Activated CD8-positive, alpha-beta memory T cell treated with anti-CD3 and anti-CD28 coated beads, Interleukin-2, amount 50 U/mL, for 1 hour (primary cell): ENCODE measurements at regions not wholly inside any gene's neighbourhood (a gene's known extent, or its start where the extent isn't known, plus 50 kb on each side); places are given as distances from the start of the nearest gene placed in this dataset.

ENCODE experiments used
- DNase-seq: peaks from one replicate; pipeline ENCODE4 v3.0.0-alpha.2; 2020; ENCODE audit errors: extremely low read depth

DNA sequence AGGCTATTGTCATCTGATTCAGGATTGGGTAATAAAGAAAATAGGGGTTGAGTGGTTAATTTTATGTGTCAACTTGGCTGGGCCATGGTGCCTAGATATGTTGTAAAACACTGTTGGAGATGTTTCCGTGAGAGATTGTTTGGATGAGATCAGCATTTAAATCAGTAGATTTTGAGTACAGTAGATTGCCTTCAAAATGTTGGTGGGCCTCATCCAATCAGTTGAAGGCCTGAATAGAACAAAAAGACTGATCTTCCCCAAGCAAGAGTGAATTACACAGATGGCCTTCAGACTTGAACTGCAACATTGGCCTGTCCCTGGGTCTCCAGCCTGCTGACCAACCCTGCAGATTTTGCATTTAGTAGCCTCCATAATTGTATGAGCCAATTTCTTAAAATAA lies 401.3 kb upstream of the KIF2A start:
- no peak for DNase-seq

GRCh38 chr5:61905613-61906012 lies 400.4 kb upstream of the KIF2A start:
- no peak for DNase-seq

- DNase-seq: no peak
Observed at GRCh38 chr5:61906820-61907219, 399.2 kb upstream of the KIF2A start.

GRCh38 chr5:61907995-61908394 lies 398.0 kb upstream of the KIF2A start:
- no peak for DNase-seq

DNA sequence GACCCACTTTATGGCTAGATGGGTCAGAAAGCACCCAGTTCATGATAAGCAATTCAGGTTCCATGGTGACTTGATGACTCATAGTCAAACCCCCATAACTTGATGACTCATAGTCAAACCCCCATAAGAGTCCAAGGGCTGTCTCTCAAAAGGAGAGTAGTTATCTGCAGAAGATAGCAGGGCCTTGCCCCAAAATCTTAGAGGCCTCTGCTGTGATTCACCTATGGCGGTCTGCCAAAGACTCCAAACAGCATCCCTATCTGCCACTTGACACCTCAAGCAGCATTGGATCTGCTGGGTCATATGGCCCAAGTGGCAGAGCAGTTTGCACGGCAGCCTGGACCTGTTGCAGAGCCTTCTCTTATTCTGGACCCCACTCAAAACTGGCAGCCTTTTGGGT lies 395.2 kb upstream of the KIF2A start:
- DNase-seq: no peak

DNA sequence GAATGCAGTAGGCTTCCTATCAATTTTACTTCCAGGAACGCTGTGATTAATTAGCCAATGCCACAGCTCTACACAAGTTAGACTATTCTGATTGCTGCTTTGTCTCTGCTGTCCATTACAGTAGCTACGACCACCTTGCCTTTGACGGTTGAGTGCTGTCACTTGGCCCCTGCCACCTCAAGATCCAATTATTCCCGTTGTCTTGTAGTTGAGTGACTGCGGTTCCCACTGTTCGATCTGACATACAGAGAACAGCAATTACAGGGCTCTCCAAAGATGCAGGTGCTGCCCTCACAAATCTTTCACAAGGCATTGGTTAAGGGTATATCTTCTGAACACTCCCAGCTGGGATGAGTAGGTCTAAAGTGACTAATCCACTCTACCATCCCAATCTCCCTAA lies 393.4 kb upstream of the KIF2A start:
- no peak for DNase-seq

GRCh38 chr5:61915646-61916045 lies 390.4 kb upstream of the KIF2A start:
- DNase-seq: no peak

DNA sequence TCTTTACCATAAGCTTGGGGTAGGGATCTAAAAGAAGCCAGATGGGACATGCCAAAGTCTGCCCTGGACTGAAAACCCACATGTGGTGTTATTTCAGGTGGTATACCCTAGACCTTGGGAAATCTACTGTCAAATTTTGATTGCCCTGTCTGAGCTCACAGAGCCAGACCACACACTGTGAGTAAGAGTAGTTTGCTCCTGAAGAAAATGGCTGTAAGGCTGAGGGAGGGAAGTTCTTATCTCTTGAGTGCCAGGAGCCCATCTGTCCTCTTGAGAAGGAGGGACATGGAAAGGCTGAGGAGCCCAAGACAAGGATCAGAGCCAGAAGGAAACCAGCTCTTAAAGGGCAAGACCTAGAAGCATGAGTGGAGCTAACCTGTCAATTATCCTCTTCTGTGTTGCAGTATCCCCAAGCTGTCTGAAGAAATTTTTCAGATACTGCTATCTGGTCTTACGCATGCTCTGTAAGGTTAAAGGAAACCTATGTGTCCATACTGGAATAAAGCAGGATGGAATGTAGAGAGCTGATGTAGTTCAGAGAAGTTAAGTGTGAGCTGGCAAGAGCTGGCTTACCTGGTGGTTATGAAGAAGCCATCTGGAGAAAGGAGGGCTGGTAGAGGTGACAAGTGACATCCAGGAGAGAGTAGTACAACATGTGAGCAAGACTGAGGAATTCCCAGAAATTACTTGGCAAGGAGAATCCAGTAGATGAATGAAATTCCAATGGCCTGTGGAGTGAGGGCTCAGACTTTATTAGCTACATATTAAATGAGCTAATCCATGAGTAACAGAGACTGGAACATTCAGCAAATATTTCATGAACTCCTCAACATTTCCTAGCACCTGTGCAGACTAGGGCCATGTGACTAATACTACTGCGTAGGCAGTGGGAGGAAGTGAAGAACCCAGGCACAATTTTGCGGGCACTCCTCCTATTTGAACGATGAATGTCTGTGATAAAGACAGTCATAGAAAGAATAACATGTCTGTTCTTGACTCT lies 389.1 kb upstream of the KIF2A start:
- no peak for DNase-seq

DNA sequence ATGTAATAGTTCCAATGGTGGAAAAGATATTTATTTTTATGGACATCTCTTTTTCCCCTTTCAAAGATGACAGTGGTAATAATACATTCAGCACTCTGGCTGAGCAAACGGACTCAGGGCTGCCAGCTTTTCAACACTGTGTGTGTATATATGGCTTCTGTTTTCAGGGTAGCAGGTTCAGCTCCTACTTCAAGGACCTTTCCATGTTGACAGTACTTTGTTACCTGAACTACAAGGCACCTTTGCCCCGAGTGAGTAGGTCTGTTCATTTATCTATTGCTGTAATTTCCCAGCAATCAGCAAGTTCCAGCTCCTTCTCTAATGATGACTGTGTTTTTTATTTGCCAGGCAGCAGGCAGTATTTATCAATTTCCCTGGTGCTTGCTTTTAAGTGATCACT lies 387.4 kb upstream of the KIF2A start:
- no peak for DNase-seq

DNA sequence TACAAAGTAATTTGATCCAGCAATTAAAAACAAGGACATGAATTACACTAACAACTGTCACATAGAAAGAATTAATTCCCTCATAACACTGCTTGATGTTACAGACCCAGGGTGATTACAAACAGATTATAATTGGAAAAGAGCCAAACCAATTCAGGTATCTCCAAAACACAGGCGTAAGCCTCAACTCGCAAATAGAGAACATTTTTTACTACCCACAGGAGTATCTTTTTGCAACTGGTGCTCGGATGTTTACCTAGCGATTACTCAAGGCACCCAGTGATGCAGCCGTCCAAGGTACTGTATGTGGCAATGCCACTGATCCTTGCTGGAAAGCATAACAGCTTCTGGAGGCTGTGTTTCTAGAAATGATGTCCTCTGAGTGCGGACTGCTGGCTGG lies 386.1 kb upstream of the KIF2A start:
- no peak for DNase-seq

GRCh38 chr5:61924251-61924650 lies 381.8 kb upstream of the KIF2A start:
- DNase-seq: no peak

GRCh38 chr5:61926911-61927310 lies 379.1 kb upstream of the KIF2A start:
- DNase-seq: no peak

DNA sequence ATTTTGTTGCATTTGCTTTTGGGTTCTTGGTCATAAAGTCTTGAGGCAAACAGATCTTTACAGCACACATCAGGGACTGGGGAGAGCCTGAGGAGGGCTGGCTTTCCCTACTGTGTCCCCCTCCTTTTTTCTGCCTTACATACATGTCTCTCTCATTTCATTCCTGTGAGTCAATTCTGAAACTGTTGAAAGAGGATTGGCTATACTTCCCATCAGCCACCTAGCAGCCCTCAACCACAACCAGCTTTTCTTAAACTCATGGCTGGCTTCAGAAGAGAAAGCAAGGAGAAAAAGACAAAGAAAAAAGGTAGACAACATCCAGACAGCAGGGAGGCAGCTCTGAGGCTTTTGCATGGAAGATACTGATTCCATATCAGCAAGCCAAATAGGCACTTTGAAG lies 374.8 kb upstream of the KIF2A start:
- DNase-seq: no peak

DNA sequence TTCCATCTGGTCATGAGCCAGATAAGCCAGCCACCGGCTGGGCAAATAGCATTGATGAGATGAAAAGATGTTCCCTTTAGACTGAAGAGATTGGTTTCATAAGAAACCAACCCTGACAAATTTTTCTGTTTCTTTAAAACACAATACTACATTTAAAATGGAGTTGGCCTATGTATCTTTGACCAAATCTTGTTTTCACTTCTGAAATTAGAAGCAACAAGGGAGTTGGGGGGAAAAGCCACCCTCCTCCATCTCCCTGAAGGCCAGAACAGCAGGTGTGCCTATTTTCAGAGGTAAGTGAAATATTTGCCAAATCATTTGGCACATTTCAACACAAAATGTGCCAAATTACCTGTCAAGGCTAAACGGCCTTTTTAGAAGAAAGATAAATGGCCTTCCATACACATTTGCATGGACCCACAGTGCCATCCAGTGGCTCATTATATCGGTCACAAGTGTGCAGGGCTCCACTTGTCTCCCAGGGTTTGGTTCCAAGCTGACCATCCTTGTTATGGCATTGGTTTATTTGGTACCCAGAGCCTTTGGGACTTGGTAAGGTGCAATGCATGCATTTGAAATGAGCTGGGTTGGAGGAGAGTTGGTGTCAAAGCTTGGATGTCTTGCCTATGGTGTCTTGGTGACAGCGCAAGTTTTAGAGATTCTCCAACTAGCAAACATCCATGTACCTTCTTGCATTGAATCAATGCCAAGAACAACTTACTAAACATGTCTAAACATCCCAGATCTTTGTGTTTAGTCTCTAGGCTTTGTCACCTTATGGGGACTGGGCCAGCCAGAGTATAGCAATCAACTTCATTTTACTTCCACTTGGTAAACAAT lies 372.0 kb upstream of the KIF2A start:
- no peak for DNase-seq

- no peak for DNase-seq
Observed at GRCh38 chr5:61941637-61942036, 364.4 kb upstream of the KIF2A start.

GRCh38 chr5:61942462-61943049 lies 363.4 kb upstream of the KIF2A start:
- DNase-seq: no peak

GRCh38 chr5:61943713-61944112 lies 362.3 kb upstream of the KIF2A start:
- DNase-seq: no peak

GRCh38 chr5:61948151-61948550 lies 357.9 kb upstream of the KIF2A start:
- no peak for DNase-seq

DNA sequence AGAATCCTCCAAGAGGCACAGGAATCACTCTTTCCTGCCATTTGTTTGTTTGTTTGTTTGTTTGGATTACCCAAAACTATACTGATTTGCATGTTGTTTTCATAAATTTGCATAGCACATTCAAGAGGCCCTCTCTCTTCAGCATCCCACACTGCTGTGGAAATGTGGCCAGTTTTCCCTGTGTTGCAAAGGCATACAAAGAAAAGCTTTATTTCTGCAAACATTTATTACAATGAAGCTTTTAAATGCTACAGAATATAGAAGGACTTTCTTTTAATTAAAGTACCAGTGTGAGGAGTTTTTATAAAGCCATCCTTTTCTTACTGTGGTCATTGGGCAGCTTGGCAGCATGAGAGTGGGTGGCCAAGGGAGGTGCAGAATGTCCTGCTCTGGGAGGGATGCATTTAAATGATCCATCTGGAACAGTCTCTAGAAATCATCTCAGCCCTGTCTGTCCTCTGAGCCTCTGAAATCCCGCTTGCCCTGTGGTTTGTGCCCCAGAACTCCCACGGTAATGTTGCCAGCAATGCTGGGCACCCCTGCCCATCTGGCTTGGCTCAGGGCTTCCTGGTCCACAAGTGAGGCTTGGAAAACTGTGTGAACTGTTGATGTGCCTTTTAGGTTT lies 356.8 kb upstream of the KIF2A start:
- no peak for DNase-seq

GRCh38 chr5:61949679-61950435 lies 356.1 kb upstream of the KIF2A start:
- no peak for DNase-seq

DNA sequence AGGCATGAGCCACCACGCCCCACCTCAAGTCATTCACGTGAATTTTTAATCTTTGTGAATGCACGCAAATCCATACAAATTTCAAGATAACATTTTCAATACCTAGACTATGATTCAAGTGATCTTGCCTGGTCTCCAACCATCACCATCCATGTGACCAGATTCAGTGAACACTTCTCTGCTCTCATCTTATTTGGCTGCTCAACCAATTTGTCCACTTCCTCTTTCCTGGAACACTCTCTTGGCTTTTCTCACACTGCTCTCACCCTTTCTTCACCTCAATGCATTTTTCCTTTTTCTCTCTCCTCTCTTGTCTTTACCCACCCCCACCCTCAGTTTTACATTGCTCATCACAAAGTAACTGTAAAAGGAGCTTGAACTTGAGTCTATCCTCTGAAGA lies 354.7 kb upstream of the KIF2A start:
- DNase-seq: no peak
